ENCODE measurements at regions not wholly inside any gene's neighbourhood (a gene's known extent, or its start where the extent isn't known, plus 50 kb on each side); places are given as distances from the start of the nearest gene placed in this dataset.

DNA sequence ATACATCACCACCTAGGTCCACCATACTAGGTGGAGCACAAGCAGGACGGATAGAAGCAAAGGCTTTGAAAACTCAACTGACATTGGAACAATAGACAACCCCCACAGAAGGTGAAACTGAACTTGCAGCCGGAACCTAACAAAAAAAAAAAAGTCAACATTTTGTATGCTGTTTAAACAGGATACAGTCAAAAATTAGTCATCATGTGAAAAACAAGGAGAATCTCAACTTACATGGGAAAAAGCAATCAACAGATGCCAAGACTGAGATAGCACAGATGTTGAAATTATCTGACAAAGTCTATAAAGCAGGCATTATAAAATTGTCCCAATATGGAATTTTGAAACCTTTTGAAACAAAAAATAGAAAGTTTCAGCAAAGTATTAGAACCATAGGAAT is 123.8 kb downstream of the RAB38 start:
- TF ChIP-seq, protein P1, sequence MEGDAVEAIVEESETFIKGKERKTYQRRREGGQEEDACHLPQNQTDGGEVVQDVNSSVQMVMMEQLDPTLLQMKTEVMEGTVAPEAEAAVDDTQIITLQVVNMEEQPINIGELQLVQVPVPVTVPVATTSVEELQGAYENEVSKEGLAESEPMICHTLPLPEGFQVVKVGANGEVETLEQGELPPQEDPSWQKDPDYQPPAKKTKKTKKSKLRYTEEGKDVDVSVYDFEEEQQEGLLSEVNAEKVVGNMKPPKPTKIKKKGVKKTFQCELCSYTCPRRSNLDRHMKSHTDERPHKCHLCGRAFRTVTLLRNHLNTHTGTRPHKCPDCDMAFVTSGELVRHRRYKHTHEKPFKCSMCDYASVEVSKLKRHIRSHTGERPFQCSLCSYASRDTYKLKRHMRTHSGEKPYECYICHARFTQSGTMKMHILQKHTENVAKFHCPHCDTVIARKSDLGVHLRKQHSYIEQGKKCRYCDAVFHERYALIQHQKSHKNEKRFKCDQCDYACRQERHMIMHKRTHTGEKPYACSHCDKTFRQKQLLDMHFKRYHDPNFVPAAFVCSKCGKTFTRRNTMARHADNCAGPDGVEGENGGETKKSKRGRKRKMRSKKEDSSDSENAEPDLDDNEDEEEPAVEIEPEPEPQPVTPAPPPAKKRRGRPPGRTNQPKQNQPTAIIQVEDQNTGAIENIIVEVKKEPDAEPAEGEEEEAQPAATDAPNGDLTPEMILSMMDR (conservative IDR thresholded peaks at IDR 0.05; ENCODE audit: low read length), result no peak
- TF ChIP-seq EZH2phosphoT487 (IDR thresholded peaks at IDR 0.05; ENCODE audit: borderline replicate concordance), result no peak
